ENCODE measurements at regions not wholly inside any gene's neighbourhood (a gene's known extent, or its start where the extent isn't known, plus 50 kb on each side); places are given as distances from the start of the nearest gene placed in this dataset.
A peak's percentile ranks its signal among the peaks of the same experiment; 100 is the strongest.

DNA sequence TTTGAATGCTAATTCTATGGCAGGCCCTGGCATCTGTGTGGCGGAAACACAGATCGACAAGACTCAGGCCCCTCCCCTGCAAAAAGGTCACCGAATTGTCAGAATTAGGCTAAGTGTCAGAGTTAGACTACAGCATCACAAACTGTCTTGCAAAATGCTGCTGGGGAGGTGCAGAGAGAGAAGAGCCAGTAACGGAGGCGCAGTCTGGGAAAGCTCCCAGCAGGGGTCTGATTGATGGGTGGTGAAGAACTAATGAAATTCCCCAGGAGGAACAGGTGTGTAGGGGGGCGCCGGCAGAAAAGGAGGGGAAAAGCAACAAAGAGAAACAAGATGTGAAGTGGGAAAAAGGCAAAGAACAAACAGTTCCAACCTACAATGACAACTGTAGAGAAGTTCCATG is 72.7 kb upstream of the TAMM41 start:
- no peak for DNase-seq

DNA sequence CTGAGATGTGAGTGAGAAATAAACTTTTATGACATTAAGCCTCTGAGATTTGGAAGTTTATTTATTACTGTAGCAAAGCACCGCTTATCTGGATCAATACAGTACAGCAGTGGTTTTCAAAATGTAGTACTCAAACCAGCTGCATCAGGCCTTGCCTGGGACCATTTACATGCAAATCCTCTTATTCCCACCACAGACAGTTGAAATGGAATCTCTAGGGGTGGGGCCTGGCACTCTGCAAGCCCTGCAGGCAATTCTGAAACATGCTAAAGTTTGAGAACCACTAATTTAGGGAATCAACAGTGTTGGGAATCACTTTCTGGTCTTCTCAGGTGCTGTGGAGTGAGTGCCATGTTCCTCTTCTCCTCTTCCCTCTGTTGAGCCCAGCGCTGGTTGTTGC is 77.8 kb upstream of the TAMM41 start:
- no peak for DNase-seq

DNA sequence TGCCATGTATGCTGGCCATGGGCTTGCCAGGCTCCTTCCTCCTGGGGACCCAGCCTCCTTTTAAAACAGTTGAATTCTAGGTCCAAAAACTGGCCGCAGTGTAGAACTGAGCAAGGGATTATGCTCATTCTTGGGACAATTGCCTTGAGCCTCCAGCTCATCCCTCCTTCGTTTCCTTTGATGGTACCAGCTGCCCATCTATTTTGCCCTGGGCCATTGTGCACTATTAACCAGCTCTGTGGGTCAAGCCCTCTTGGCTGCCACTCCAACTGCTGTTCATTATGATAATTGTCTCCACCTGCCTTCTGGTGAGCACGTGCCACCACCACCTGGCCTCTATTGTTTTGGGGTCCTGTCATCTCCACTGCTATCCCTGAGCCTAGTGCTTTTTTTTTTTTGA is 75.8 kb upstream of the SYN2 start:
- no peak for DNase-seq

DNA sequence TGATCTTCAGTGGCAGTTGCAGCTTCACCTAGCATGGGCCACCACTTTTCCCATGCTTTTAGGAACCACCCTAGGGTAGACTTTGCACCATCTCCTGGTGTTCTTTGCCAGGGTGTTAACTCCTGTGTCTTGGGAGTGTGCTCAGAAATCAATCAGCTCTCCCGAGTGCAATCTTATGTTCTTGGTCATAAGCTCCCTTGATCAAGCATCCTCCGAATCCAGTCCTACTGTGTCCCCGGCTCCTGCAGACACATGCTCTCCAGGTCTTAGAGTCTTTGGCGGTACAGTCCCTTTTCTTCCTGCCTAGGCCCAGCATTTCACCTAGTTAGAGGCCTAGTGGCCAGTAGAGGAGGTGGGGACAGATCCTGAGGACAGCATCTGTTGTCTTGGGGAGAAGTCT is 74.7 kb upstream of the SYN2 start:
- DNase-seq: no peak

DNA sequence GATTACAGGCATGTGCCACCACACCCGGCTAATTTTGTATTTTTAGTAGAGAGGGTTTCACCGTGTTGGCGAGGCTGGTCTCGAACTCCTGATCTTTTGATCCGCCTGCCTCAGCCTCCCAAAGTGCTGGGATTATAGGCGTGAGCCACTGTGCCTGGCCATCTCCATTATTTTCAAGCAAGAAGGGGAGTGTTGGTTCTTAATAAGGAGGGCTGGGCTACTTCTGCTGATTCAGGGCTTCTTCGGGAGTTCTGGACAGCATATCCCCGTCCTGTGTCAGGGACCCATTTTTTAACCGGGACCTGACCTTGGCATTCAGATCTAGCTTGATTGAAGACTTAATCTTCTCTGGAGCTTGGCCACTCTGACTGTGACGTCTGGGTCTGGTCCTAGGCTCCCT is 74.1 kb upstream of the SYN2 start:
- DNase-seq: no peak

DNA sequence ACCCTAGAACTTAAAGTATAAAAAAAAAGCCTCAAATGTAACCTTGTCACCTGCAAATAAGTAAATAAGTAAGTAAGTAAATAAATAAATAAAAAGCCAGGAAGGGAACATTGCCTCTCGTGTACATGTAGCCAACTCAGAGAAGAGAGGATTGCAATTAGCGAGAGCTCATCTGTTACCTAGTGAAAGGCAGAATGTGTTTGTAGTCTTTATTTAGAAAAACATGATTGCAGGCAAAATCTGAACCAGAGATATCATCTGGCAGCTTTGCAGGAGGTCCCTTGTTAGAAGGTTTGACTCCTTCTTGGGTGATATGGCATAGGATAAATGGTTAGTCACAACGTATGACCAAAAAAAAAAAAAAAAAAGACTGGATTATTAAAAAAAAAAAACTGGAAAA is 71.6 kb upstream of the SYN2 start:
- no peak for DNase-seq

DNA sequence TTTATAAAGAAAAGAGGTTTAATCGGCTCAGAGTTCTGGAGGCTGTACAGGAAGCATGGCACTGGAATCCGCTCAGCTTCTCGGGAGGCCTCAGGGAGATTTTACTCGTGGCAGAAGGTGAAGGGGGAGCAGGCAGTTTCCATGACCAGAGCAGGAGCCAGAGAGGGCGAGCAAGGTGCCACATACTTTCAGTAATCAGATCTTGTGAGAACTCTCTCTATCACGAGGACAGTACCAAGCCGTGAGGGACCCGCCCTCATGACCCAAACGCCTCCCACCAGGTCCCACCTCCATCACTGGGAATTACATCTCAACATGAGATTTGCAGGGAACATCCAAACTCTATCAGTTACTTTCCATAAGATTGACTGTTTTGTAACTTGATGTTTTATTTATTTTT is 70.7 kb upstream of the SYN2 start:
- no peak for DNase-seq

DNA sequence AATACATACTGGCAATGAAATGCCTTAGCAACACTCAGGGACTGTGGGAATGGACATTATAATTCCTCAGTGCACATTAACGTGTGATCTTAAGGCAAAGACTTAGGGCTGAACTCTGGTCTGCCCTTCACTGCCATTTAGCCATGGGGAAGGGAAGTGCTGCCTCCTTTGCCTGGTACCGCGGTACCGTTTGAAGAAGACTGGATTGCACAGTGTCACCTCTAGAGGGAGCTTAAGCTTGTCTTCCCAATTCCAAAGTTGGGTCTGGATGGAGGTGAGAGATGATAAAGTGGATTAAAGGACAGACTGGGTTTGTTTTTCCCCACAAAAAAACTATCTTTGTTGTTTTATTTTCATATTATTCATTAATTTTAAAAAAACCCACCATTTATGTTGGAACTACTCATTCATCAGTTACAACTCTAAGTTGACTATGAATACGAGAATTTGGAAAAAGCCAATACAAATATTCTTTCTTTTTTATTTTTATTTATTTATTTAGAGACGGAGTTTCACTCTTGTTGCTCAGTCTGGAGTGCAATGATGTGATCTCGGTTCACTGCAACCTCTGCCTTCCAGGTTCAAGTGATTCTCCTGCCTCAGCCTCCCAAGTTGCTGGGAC is 60.0 kb upstream of the SYN2 start:
- DNase-seq: no peak

DNA sequence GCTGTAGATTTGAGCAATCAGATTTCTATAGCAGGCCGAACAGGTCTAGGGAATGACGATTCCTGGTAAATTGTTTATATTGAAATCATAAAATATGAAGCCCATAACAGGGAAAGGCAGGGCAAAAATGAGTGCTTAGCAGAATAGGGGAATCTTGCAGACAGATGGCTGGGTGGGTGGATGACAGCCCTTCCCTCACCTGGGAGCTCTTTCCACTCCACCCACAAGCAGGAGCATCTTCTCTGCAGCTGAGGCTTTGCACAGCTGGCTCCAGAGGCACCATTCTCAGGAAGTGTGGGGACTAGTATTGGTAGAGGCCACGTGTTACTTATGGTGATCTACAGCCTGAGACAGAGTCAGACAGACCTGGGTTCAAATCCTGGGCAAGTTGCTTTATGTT is 55.9 kb upstream of the SYN2 start:
- DNase-seq: no peak

DNA sequence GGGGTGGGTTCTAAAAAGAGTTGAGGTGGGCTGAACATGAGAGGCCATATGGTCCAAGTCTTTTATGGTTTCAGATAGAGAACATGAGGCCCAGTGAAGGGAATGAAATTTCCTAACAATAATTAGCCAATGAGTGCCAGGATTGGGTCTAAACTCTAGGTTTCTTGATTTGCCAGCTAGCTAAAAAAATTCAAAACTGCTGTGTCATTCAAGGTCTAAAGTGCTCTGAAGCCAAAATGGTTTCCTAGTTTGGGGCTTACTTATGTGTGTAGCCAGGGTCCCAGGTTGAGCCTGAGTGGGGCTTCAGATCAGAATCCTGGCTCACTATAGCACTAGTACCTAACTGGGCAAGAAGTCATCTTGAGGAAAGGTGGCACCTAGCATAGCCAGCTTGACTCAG is 55.3 kb upstream of the SYN2 start:
- no peak for DNase-seq

DNA sequence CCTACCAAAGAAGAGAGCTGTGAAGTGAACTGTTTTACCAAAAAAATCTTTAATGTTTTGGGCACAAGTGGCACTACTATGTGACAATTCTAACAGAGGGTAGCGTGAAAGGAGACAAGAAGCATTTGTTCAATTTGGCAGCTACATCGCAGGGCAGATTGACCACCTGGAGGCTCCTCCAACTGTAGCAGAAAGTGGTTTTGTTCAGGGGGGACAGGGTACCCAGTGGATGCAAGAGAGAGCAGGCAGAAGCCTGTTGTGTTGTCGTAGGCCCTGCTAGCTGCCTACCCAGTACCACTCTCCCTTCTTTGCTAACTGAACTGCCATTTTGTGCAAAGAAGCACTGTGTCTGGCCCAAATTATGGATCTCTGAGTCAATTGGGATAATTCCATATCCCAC is 54.8 kb upstream of the SYN2 start:
- DNase-seq: no peak

DNA sequence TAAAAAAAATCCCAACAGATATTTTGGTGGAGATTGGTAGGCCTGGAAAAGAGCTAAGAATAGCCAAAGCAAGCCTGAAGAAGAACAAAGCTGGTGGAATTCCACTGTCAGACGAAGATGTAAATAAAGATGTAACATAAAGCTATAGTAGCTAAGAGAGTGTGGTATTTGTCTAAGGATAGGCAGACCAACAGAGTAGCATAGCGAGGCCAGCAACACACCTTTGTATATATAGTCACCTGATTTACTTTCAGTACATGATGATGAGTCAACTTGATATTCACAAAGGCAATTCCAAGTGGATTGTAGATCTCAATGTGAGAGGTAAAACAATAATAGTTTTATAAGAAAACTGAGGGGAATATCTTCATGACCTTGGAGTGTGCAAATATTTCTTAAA is 53.6 kb upstream of the SYN2 start:
- no peak for DNase-seq

DNA sequence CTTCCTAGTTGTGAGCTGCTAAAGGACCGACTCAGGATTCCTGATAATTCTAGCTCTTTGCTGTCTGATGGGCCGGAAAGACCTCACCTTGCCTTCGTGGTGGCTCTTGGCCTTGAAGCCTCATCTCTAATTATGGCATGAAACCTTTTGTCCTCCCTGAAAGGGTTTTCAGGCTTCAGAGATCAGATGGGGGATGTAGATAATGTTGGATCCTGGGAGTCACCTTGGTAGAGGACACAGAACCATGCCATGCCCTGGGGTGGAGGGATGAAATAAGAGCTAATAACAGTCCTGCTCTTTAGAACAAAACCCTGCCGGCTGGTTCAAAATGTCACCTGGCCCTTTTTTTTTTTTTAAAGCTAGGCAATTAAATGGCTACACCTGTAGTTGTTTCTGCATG is 50.8 kb upstream of the SYN2 start:
- no peak for DNase-seq

DNA sequence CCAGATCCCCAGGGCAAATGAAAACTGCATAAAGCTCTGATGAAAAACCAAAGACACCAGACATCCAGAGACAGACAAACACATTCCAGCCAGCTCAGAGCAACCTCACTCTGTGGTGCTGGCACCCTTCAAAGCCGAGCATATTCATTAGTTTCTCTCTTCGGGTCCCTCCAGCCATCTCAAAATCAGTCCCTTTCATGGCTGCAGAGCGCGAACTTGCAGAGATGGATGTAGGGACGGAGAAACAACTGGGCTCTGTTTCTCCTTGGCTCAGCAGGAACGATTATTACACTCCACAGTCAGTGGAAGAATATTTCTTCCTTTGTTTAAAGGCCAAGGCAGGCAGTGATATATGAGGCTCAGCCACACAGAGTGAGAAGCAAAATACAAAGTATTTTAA is 50.4 kb upstream of the SYN2 start:
- DNase-seq: no peak

DNA sequence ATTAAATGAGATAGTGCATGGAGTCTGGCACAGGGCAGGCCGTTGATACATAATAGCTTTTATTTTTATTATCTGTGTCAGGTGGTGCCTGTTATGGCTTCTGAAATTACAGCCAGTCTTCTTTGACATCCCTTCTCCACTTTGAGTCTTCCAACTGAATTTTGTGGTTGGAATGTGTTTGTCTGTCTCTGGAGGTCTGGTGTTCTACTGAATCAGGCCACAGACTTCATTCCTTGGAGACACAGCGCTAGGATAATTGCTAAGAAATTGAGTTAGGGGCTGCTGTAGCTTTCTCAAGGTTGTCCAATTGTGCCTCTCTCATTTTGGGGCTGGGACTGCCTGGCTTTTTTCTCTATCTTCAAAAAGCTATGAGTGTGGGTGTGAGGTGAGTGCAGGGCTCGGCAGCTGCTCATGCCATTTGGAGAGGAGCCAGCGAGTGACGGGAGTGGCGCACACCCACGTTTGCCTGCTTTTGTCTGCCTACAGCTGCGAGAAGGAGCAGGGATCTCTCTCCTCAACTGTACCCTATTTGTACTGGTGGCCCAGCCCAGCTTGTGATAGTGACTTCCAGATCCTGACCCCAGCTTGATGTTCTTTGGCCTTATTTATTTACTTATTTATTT is 49.8 kb upstream of the SYN2 start:
- DNase-seq: peak; percentile 3

Measured in NCI-H187 treated with DMSO at 0.1 percent for 48 hours (cell line).